Activated T-helper 1 cell treated with anti-CD3 and anti-CD28 coated beads, Interleukin-2, amount 50 U/mL, for 16 hours (primary cell): ENCODE measurements at regions not wholly inside any gene's neighbourhood (a gene's known extent, or its start where the extent isn't known, plus 50 kb on each side); places are given as distances from the start of the nearest gene placed in this dataset.

ENCODE experiments used
- DNase-seq, 2 donors: peaks; one replicate each; pipeline ENCODE4 v3.0.0-alpha.2; 2020; ENCODE audit warnings: low read depth in 1 of 2, low spot score in 1 of 2

DNA sequence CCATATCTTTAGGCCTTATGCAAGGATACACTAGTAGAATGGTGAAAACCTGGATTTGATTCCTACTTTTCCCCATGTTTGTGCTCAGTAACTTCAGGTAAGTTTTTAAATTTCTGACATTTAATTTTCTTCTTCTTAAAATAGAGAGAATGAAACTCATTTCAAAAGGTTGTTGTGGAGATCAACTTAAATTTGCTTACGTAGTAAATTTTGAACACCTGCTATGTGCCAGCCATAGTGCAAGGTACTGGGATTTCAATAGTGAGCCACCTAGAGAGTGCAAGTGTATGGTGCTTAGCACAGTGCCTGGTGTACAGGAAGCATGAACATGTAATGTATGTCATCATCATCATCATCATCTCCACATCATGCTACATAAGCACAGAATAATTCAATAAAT, 73.6 kb upstream of the SMIM36 start:
- DNase-seq, result no peak

DNA sequence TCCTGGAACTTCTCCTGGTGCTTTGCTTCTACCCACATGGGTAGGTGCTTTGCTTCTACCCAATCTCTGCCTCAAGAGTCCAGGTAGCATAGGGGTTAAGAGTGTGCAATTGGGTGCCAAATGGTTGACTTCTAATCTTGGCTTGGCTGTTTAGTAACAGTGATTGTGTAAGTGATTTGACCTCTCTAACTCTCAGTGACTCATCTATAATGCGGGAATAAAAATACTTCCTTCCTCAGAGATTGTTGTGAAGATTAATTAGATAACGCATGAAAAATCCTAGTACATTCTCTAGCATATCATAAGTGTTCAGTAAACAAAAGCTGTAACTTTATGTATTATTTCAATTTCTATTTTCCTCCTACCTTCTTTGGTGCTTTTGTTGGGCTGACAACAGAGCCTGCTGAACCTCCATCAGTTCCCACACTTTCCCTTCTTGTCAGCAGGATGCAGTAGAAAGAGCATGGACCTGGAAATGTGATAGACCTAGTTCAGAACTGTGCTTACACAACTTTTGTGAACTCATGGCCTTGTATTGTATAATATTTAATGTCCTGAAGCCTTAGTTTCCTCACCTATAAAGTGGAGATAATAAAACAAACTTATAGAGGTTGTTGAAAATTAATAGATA, 72.9 kb upstream of the SMIM36 start:
- no peak for DNase-seq

- DNase-seq, result no peak
Measured at GRCh38 chr17:55582897-55583296, 71.6 kb upstream of the SMIM36 start.

DNA sequence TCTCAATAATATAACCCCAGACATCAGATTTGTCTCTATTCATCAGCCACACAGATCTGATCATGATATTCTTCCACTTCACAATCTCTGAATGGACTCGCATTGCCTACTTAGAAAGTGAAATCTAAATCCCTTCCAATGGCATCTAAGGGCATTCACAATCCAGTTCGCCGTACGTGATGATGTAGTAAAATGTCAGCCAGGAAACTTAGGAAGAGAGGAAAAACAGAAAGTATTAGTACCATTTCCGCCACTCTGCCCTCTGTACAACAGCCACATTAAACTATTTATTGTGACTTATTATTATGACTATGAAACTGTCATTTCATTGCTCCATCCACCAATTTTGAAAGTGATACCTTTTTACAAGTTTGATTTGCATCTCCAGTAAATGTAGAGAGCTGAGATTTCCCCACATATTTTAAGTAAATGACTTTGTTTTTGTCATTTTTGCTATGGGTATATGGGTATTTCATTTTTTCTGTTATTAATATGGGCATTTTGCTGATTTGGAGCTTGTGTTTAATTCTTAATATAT, 69.4 kb upstream of the SMIM36 start:
- DNase-seq, result no peak

- peak in 1 of 2 donors; percentile 11 for DNase-seq
Measured at GRCh38 chr17:55577687-55578086, 66.4 kb upstream of the SMIM36 start.

DNA sequence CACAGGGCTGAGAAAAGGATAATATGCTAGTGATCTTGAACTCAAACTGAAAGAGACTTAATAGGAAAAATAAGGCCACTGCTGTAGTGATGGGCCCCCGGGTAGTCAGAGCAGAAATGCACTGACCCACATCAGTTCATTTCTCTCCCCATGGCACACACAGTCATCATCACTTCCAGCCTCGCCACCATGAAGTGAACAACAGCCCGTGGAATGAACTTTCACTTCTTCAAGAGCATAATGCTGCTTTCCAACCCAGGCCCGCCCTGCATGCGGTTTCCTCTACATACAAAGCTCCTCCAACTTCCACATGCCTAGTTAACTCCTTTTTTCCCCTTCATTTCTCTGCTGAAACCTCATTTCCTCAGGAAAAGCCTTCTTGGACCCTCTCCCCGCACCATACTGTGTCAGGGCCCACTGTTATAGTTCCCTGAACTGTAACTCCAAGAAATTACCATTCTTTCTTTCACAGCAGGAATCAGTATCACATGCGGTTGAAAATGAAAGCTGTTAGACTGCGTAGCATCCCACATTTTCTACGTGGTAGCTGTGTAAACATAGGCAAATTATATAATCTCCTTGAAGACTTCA, 65.8 kb upstream of the SMIM36 start:
- DNase-seq, result peak in 1 of 2 donors; percentile 21

DNA sequence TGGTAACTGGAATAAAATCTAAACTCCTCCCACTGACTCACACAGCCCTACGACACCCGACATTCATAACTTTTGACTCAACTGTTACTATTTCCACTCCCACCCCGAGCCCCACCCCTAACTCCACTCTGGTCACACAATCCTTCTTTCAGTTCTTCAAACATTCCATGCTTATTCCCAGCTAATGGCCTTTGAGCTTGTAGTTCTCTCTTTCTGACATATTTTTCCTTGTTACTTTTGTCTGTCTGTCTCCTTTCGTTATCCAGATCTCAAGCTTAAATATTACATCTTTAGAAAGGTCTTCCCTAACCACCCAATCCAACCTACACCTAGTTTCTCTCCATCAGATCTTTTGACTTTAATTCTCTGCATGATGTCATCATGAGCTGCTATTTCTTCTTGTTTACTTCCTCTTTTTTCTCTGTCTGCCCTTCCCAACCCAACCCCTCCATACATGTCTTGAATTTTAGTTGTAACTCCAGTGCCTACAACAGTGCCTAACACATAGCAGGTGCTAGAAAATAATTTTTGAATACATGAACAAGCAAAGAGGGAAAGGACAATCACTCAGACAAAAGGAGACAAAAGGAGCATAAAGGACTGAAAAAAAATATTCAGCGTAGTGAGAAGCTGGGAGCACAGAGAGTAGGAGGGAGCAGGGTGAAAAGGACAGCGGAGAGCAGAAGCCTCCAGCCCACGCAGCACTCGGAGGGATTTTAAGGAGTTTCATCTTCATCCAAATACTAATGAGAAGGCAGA, 65.2 kb upstream of the SMIM36 start:
- no peak for DNase-seq

DNA sequence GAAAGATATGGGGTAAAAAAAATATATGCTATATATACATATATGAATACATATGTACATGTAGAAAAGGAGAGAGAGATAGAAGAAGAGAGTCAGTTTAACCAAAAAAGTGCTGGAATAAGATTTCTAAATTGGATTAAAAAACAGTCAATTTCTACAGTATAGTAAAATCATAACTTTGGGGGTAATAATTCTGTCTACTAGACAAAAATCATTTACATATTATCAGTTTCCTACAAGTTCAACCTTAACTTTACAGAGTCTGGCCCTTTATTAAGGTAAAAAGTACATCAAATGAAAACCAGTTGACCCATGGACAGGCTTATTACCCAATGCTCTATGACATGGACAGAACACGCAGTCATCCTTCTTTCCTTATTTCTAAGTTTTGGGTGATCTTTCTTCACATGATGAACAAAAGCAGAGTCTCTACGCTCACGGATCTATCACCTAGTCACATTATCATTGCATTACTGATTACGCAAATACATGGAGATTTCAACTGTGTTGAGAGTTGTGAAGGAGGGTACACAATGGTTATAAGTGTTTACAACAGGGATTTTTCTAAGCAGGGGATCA, 63.9 kb upstream of the SMIM36 start:
- DNase-seq, result no peak

DNA sequence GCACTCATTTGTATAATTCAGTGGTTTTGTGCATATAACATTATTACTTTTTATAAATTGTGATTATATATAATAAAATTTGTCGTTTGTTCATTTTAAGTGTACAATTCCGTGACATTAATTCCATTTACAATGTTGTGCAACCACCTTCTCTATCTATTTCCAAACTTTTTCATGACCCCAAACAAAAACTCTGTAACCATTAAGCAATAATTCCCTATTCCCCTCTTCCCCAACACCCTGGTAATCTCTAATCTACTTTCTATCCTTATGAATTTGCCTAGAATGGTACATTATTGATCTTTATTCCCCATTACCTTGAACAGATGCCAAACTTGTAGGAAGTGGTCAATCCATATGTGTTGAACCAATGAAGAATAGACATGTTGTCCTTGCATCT, 61.3 kb upstream of the SMIM36 start:
- DNase-seq, result no peak

- DNase-seq, result no peak
Measured at GRCh38 chr17:55572139-55572538, 60.9 kb upstream of the SMIM36 start.

GRCh38 chr17:55571095-55571494, 59.8 kb upstream of the SMIM36 start:
- no peak for DNase-seq

DNA sequence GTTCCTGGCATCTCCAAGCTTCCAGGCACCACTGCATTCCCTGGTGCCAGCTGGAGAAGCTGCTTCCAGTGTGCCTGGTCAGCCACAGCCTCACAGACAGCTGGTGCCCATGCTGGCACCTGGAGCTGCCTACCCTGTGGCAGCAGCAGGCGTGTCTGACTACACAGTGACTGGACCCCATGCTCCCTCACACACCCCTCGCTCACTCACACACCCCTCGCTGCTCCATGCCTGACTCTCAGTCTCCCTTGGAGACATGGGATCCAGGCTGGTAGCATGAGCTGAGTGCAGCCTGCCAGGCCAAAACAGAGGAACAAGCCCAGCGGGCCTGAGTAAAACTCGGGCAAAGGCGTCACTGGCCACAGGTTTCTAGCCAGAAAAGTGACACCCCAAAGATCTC, 59.1 kb upstream of the SMIM36 start:
- no peak for DNase-seq

- DNase-seq, result no peak
Measured at GRCh38 chr17:55567240-55568214, 56.3 kb upstream of the SMIM36 start.

- no peak for DNase-seq
Measured at GRCh38 chr17:55564081-55564480, 52.8 kb upstream of the SMIM36 start.

DNA sequence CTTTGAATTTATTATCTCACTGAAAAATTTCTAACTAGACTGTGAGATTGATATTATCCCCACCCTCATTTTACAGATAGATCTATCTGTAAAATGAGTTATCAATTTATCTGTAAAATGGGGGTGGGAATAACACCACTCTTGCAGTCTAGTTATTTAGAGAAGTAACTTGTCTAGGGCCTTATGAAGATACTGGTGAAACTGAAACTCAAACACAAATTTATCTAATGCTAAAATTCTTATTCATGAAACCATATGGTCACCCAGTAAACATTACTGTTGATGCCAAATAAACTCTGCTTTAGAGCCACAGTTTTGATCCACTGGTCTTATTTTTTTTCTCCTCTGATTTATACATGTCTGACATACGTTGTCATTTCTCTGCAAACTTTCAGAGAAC, 52.1 kb upstream of the SMIM36 start:
- DNase-seq, result no peak

- DNase-seq, result no peak
Measured at GRCh38 chr17:55561973-55562495, 50.8 kb upstream of the SMIM36 start.

DNA sequence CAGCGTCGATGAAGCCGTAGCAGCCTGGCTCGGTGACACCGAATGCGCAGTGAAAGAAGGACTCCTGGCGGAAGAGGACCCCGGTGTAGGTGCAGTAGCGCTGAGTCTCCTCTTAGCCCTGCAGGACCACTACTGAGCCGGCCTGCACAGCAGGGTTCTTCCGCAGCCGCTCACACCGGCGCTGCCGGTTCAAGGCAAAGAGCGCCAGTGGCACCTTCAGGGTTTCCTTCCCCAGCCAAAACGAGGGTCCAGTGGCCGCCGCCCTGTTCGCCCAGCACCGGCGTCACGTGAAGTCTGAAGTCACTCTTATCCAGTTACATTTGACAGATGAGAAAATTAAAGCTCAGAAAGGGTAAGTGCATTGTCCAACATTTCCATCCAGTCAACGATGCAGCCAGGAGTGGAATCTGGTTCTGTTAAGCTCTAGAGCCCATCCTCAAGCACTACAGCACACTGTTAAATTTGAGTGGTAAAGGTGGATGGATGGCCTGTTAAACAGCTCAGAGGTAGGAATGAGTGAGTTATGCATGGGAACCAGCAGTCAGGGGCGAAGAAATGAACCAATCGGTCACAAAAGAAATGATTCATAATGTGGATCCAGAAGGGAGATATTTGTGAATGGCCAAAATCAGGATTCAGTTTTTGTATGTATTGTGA, 50.2 kb upstream of the SMIM36 start:
- DNase-seq, result no peak
